ENCODE measurements at regions not wholly inside any gene's neighbourhood (a gene's known extent, or its start where the extent isn't known, plus 50 kb on each side); places are given as distances from the start of the nearest gene placed in this dataset.

- Mint-ChIP-seq H3K4me1 (peaks cover 9% of the 10 kb centered on the region), H3K36me3 (ENCODE audit: low read depth) (no peaks in the 10 kb centered on the region), H3K27ac (no peak overlapping the region), H3K9me3 (no peaks in the 10 kb centered on the region), H3K27me3 (ENCODE audit: low read depth) (no peaks in the 10 kb centered on the region), H3K4me3 (no peak overlapping the region)
- no peak for TF ChIP-seq CTCF (IDR thresholded peaks at IDR 0.05; ENCODE audit: unreplicated experiment in 3 of 3)
These were observed 169.9 kb downstream of the CPE start for GRCh38 chr4:165548702-165549101.

GRCh38 chr4:165553221-165553810 lies 174.5 kb downstream of the CPE start:
- Mint-ChIP-seq H3K27me3 (ENCODE audit: low read depth) (no peaks in the 10 kb centered on the region), H3K27ac (peak overlapping the region; percentile 19 to 66 (median 42)), H3K36me3 (ENCODE audit: low read depth) (no peaks in the 10 kb centered on the region), H3K9me3 (no peaks in the 10 kb centered on the region), H3K4me3 (no peak overlapping the region), H3K4me1 (peaks cover 12% of the 10 kb centered on the region)
- no peak for TF ChIP-seq CTCF (IDR thresholded peaks at IDR 0.05; ENCODE audit: unreplicated experiment in 3 of 3)

GRCh38 chr4:165555302-165555701 lies 176.5 kb downstream of the CPE start:
- H3K9me3 Mint-ChIP-seq, result peaks cover 3% of the 10 kb centered on the region
- H3K27me3 Mint-ChIP-seq (ENCODE audit: low read depth), result no peaks in the 10 kb centered on the region
- H3K27ac Mint-ChIP-seq, result no peak overlapping the region
- peaks cover 16% of the 10 kb centered on the region for H3K4me1 Mint-ChIP-seq
- H3K4me3 Mint-ChIP-seq, result no peak overlapping the region
- TF ChIP-seq CTCF (IDR thresholded peaks at IDR 0.05; ENCODE audit: unreplicated experiment in 3 of 3), result no peak
- no peaks in the 10 kb centered on the region for H3K36me3 Mint-ChIP-seq (ENCODE audit: low read depth)

- TF ChIP-seq CTCF (IDR thresholded peaks at IDR 0.05; ENCODE audit: unreplicated experiment in 3 of 3), result no peak
- Mint-ChIP-seq H3K4me1 (peaks cover 16% of the 10 kb centered on the region), H3K9me3 (peaks cover 9% of the 10 kb centered on the region), H3K4me3 (no peak overlapping the region), H3K27ac (no peak overlapping the region), H3K36me3 (ENCODE audit: low read depth) (no peaks in the 10 kb centered on the region), H3K27me3 (ENCODE audit: low read depth) (no peaks in the 10 kb centered on the region)
These were observed 177.6 kb downstream of the CPE start for GRCh38 chr4:165556383-165556782.

GRCh38 chr4:165560941-165561340 lies 182.1 kb downstream of the CPE start:
- TF ChIP-seq CTCF (IDR thresholded peaks at IDR 0.05; ENCODE audit: unreplicated experiment in 3 of 3), result no peak
- Mint-ChIP-seq H3K27ac (no peak overlapping the region), H3K36me3 (ENCODE audit: low read depth) (no peaks in the 10 kb centered on the region), H3K9me3 (peaks cover 14% of the 10 kb centered on the region), H3K27me3 (ENCODE audit: low read depth) (peaks cover 7% of the 10 kb centered on the region), H3K4me1 (peaks cover 4% of the 10 kb centered on the region), H3K4me3 (no peak overlapping the region)

- Mint-ChIP-seq H3K4me3 (no peak overlapping the region), H3K4me1 (no peaks in the 10 kb centered on the region), H3K36me3 (ENCODE audit: low read depth) (no peaks in the 10 kb centered on the region), H3K27ac (no peak overlapping the region), H3K9me3 (peaks cover 14% of the 10 kb centered on the region), H3K27me3 (ENCODE audit: low read depth) (peaks cover 8% of the 10 kb centered on the region)
- no peak for TF ChIP-seq CTCF (IDR thresholded peaks at IDR 0.05; ENCODE audit: unreplicated experiment in 3 of 3)
These were observed 185.0 kb downstream of the CPE start for GRCh38 chr4:165563851-165564250.
